GM21619 (cell line): ENCODE measurements at regions not wholly inside any gene's neighbourhood (a gene's known extent, or its start where the extent isn't known, plus 50 kb on each side); places are given as distances from the start of the nearest gene placed in this dataset.

Source experiments
- ATAC-seq: cut with Tn5 transposase; IDR thresholded peaks from one replicate; pipeline ENCODE4 v1.9.1; 2021; ENCODE audit not compliant: unreplicated experiment

GRCh38 chr12:17695495-17695894, 394.5 kb downstream of the RERGL start:
- no peak for ATAC-seq

GRCh38 chr12:17691369-17691768, 398.6 kb downstream of the RERGL start:
- ATAC-seq: no peak

GRCh38 chr12:17680220-17680619, 409.8 kb downstream of the RERGL start:
- ATAC-seq: no peak

- ATAC-seq: no peak
Observed at GRCh38 chr12:17666641-17667324, 423.2 kb downstream of the RERGL start.

GRCh38 chr12:17665839-17666238, 424.2 kb downstream of the RERGL start:
- ATAC-seq: no peak

GRCh38 chr12:17661250-17661649, 428.7 kb downstream of the RERGL start:
- ATAC-seq: no peak

- no peak for ATAC-seq
Observed at GRCh38 chr12:17652436-17652835, 437.6 kb downstream of the RERGL start.

GRCh38 chr12:17642340-17642650, 447.7 kb downstream of the RERGL start:
- ATAC-seq: no peak

- no peak for ATAC-seq
Observed at GRCh38 chr12:17640615-17641014, 449.4 kb downstream of the RERGL start.

GRCh38 chr12:17618831-17619230, 471.2 kb downstream of the RERGL start:
- no peak for ATAC-seq

GRCh38 chr12:17609701-17610100, 480.3 kb downstream of the RERGL start:
- no peak for ATAC-seq

- no peak for ATAC-seq
Observed at GRCh38 chr12:17609153-17609552, 480.8 kb downstream of the RERGL start.

GRCh38 chr12:17595111-17595510, 494.9 kb downstream of the RERGL start:
- no peak for ATAC-seq

GRCh38 chr12:17593715-17594406, 496.1 kb downstream of the RERGL start:
- ATAC-seq: no peak

- no peak for ATAC-seq
Observed at GRCh38 chr12:17592472-17592871, 497.5 kb downstream of the RERGL start.

GRCh38 chr12:17591005-17591681, 498.9 kb downstream of the RERGL start:
- ATAC-seq: no peak

- no peak for ATAC-seq
Observed at GRCh38 chr12:17588968-17589367, 501.0 kb downstream of the RERGL start.

GRCh38 chr12:17579205-17580026, 510.6 kb downstream of the RERGL start:
- ATAC-seq: no peak

- ATAC-seq: no peak
Observed at GRCh38 chr12:17577405-17577804, 512.6 kb downstream of the RERGL start.

GRCh38 chr12:17572250-17572649, 517.7 kb downstream of the RERGL start:
- no peak for ATAC-seq

GRCh38 chr12:17571047-17571446, 518.9 kb downstream of the RERGL start:
- no peak for ATAC-seq
